Stomach smooth muscle (tissue), 2 donors: ENCODE measurements at regions not wholly inside any gene's neighbourhood (a gene's known extent, or its start where the extent isn't known, plus 50 kb on each side); places are given as distances from the start of the nearest gene placed in this dataset.
"Not testable (repeated sequence)": the region's sequence is repeated elsewhere in the genome, so short reads cannot be mapped to it uniquely, and the experiment has no call there.

Source experiments
- H3K27ac ChIP-seq: one replicate; pipeline ENCODE4 v1.7.0; 2013; ENCODE audit warnings: mild to moderate bottlenecking, low read length, inconsistent platforms
- H3K27me3 ChIP-seq, 2 donors: one replicate each; pipeline ENCODE4 v1.7.0; 2013; ENCODE audit warnings: low read length in 2 of 2; ENCODE audit not compliant: insufficient read depth in 2 of 2, control insufficient read depth in 1 of 2
- H3K36me3 ChIP-seq, 2 donors: one replicate each; pipeline ENCODE4 v1.7.0; 2013; ENCODE audit warnings: low read length in 2 of 2; ENCODE audit not compliant: control insufficient read depth in 2 of 2, insufficient read depth in 2 of 2
- H3K4me1 ChIP-seq: one replicate; pipeline ENCODE4 v1.7.0; 2013; ENCODE audit warnings: low read length; ENCODE audit not compliant: control insufficient read depth, insufficient read depth
- H3K4me3 ChIP-seq, 2 donors: one replicate each; pipeline ENCODE4 v1.7.0; 2013; ENCODE audit warnings: low read length in 2 of 2
- H3K9ac ChIP-seq, 2 donors: one replicate each; pipeline ENCODE4 v1.7.0; 2013; ENCODE audit warnings: low read length in 2 of 2, mild to moderate bottlenecking in 1 of 2
- H3K9me3 ChIP-seq, 2 donors: one replicate each; pipeline ENCODE4 v1.7.0; 2013; ENCODE audit warnings: low read length in 2 of 2; ENCODE audit not compliant: control insufficient read depth in 2 of 2
- donor health status: healthy.
- donor health status: Pancreatic carcinoma.

GRCh38 chr12:25364529-25365339, 114.0 kb upstream of the KRAS start:
- Histone ChIP-seq H3K4me1 (no peaks in the 10 kb centered on the region), H3K36me3 (no peaks in the 10 kb centered on the region), H3K9ac (no peak overlapping the region), H3K4me3 (no peak overlapping the region), H3K9me3 (no peaks in the 10 kb centered on the region), H3K27ac (no peak overlapping the region), H3K27me3 (no peaks in the 10 kb centered on the region)

- Histone ChIP-seq H3K27ac (no peak overlapping the region), H3K9me3 (no peaks in the 10 kb centered on the region), H3K4me3 (no peak overlapping the region), H3K9ac (no peak overlapping the region), H3K4me1 (no peaks in the 10 kb centered on the region), H3K27me3 (no peaks in the 10 kb centered on the region), H3K36me3 (no peaks in the 10 kb centered on the region)
Observed at GRCh38 chr12:25362646-25363045, 111.9 kb upstream of the KRAS start.

- Histone ChIP-seq H3K9me3 (no peaks in the 10 kb centered on the region), H3K27ac (no peak overlapping the region), H3K27me3 (no peaks in the 10 kb centered on the region), H3K4me3 (no peak overlapping the region), H3K36me3 (no peaks in the 10 kb centered on the region), H3K4me1 (no peaks in the 10 kb centered on the region), H3K9ac (no peak overlapping the region)
Observed at GRCh38 chr12:25361511-25361910, 110.8 kb upstream of the KRAS start.

GRCh38 chr12:25357595-25357994, 106.9 kb upstream of the KRAS start:
- no peaks in the 10 kb centered on the region for H3K9me3 ChIP-seq
- no peak overlapping the region for H3K4me3 ChIP-seq
- H3K36me3 ChIP-seq: no peaks in the 10 kb centered on the region

GRCh38 chr12:25352942-25353341, 102.2 kb upstream of the KRAS start:
- H3K4me1 ChIP-seq, H3K27me3 ChIP-seq, H3K36me3 ChIP-seq, H3K9me3 ChIP-seq, H3K4me3 ChIP-seq, H3K9ac ChIP-seq, H3K27ac ChIP-seq: not testable (repeated sequence)

More at GRCh38 chr12:25357595-25357994, 106.9 kb upstream of the KRAS start:
- Histone ChIP-seq H3K27me3 (no peaks in the 10 kb centered on the region), H3K9ac (no peak overlapping the region), H3K27ac (no peak overlapping the region), H3K4me1 (no peaks in the 10 kb centered on the region)

- no peaks in the 10 kb centered on the region for H3K9me3 ChIP-seq
- H3K4me1 ChIP-seq: no peaks in the 10 kb centered on the region
- H3K9ac ChIP-seq: no peak overlapping the region
- no peak overlapping the region for H3K4me3 ChIP-seq
- H3K27ac ChIP-seq: no peak overlapping the region
- H3K27me3 ChIP-seq: no peaks in the 10 kb centered on the region
- H3K36me3 ChIP-seq: no peaks in the 10 kb centered on the region
Observed at GRCh38 chr12:25352083-25352918, 101.6 kb upstream of the KRAS start.

- Histone ChIP-seq H3K27ac (no peak overlapping the region), H3K4me3 (no peak overlapping the region), H3K4me1 (no peaks in the 10 kb centered on the region), H3K9ac (no peak overlapping the region), H3K9me3 (no peaks in the 10 kb centered on the region), H3K36me3 (no peaks in the 10 kb centered on the region), H3K27me3 (no peaks in the 10 kb centered on the region)
Observed at GRCh38 chr12:25348593-25348895, 97.8 kb upstream of the KRAS start.

GRCh38 chr12:25347716-25348592, 97.2 kb upstream of the KRAS start:
- no peaks in the 10 kb centered on the region for H3K36me3 ChIP-seq
- H3K27ac ChIP-seq: no peak overlapping the region
- no peaks in the 10 kb centered on the region for H3K9me3 ChIP-seq
- H3K4me3 ChIP-seq: no peak overlapping the region
- H3K4me1 ChIP-seq: no peaks in the 10 kb centered on the region
- no peaks in the 10 kb centered on the region for H3K27me3 ChIP-seq
- no peak overlapping the region for H3K9ac ChIP-seq

GRCh38 chr12:25341877-25342276, 91.1 kb upstream of the KRAS start:
- H3K9ac ChIP-seq, H3K9me3 ChIP-seq, H3K27me3 ChIP-seq, H3K36me3 ChIP-seq, H3K27ac ChIP-seq, H3K4me3 ChIP-seq, H3K4me1 ChIP-seq: not testable (repeated sequence)

- Histone ChIP-seq H3K9ac (no peak overlapping the region), H3K4me3 (no peak overlapping the region), H3K27ac (no peak overlapping the region), H3K36me3 (no peaks in the 10 kb centered on the region), H3K9me3 (no peaks in the 10 kb centered on the region), H3K27me3 (no peaks in the 10 kb centered on the region), H3K4me1 (no peaks in the 10 kb centered on the region)
Observed at GRCh38 chr12:25337916-25338315, 87.2 kb upstream of the KRAS start.
